GM19452 (cell line): ENCODE measurements at regions not wholly inside any gene's neighbourhood (a gene's known extent, or its start where the extent isn't known, plus 50 kb on each side); places are given as distances from the start of the nearest gene placed in this dataset.

Source experiments
- ATAC-seq: cut with Tn5 transposase; IDR thresholded peaks from one replicate; pipeline ENCODE4 v1.9.1; 2021; ENCODE audit not compliant: unreplicated experiment

DNA sequence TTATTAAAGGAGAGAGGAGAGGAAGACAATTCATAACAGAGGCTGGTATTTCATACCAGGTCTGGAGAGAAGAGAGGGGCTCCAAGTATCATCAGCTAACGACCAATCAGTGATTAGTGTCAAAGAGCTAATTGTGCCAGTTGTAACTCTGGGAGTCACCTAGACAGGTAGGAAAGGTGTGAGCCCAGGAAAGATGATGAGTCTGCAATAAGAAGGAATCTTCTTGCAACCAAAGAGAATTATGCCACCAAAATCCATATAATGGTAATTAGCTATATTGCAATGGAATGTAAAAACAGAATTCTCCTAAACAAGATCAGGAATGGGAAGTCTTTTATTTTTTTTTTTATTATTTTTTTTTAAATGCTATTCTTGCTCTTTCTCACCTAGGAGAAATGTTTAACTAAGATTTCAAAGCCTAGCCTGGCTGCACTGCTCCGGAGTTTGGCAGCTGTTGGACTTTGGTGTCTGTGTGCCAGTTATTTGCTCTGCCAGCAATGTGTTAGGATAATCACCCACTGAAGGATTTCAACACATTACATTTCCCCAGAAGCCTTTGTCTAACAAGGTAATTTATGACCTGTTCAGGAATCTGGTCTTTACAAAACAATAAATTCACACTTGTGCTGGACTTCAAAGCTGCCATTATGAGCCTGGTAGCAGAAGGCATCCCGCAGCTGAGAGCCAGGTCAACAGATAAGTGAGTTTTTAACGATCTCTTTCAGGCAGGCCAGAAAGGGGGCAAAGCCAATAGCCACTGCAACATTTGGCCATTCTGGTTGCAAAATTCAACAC is 89.4 kb downstream of the FOXB1 start:
- ATAC-seq: no peak

DNA sequence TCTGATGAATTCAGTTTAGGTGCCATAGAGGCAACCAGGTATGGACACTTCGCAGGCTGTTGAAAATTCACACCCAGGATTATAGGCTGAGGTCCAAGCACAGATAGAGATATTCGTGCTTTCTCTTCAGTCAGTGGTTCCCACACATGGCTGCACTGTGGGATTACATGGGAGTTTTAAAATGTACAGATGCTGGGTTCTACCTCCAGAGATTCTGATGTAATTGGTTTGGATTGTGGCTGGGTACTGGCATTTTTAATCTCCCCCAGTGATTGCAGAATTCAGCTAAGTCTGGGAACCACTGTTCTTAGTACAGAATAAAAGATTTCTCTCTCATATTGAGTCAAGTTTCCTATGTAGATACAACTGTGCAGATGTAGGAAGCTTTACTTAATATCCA is 91.6 kb downstream of the FOXB1 start:
- ATAC-seq: no peak

DNA sequence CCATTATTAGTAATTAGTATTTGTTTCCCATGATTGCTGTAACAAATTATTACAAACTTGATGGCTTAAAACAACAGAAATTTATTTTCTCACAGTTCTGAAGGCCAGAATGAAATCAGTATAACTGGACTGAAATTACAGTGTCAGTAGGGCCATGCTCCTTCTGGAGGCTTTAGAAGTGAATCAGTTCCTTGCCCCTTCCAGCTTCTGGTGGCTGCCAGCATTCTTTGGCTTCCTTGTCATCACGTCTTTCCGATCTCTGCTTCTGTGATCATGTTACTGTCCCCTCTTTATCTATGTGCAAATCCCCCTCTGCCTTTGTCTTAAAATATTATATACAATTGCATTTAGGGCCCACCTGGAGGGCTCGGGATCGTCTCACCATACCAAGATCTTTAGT is 92.0 kb downstream of the FOXB1 start:
- no peak for ATAC-seq

DNA sequence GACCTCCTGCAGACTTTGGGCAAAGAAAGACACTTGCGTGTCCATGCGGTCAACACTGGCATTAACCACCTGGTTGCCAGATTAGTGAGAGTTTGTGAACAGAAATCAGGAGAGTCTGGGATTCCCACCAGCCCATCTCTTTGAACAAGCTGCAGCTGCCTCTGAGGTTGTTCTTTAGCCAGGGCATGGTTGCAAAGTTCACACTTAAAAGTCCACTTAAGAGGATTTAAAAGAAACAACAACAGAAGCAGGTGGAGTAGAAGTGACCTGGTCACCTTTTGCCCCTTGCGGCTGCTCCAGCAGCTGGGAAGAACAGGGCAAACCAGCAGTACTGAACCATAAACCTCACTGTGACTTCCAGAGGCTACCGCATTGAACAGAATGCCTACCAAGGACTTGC is 97.3 kb downstream of the FOXB1 start:
- no peak for ATAC-seq

DNA sequence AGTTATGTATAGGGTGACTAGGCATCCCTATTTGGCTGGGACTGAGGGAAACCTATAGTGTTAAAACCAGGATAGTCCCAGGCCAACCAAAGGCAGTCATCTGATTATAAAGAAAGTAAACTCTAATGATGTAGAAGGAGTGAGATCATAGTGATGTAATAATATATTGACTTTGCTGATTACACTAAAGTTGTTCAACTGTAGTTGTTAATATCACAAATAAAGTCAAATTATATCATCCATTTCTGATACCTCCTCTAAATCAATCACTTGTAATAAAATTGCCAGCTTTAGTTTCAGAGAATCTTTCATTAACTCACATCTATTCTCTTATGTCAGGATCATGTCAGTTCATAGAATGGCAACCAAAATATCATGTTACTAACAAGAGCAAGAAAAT is 98.6 kb downstream of the FOXB1 start:
- no peak for ATAC-seq

DNA sequence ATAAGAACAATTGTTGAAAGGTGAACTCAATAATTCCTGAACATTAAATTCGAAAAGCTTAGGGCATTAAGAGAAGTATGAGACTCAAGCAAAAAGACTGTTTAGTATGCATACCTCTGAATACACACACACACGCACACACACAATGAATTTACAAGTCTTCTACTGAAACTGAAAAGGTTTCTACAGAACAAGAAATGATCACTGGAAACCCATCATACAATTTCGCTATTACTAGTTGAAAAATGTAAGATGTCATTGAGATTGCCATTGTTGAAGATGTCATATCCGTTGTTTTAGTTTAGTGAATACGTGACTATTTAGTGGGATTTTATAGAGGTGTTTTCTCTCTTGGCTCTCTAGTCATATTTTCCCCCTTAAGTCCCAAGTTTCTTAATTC is 106.8 kb downstream of the FOXB1 start:
- ATAC-seq: no peak

DNA sequence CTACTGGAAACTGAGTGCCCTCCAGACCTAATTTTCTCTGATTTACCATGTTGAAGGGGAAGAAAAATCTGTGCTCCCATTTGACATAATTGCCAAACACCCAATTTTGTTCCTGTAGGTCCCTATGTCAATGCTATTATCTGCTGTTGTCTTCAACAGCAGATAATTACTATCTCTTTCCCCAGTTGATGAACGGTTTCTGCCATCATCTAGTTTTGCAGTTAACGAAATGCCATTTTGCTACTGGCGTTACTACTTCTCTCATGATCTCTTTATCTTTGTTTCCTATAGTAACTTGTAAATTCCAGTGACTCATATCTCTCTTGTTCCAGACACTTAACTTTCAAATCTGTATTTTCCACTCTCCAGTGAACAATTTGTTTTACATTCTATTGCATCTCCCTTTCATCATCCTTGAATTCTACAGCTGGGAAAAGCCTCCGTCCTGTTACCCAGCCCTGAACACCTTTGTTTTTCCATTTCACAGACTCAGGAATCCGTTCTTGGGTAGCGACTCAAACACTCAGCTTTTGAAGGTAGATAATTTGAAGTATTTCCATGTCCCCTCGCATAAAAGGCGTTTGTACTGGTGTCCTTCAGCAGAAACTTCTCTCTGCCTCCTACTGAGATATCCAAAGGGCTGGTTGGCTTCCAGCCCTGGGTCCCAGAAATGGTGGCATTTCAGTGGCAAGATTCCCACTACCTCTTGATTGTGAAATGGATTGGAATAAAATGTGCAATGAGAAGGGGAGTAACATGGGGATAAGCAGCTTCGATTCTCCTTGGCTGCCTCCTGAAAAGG is 111.7 kb downstream of the FOXB1 start:
- ATAC-seq: no peak

DNA sequence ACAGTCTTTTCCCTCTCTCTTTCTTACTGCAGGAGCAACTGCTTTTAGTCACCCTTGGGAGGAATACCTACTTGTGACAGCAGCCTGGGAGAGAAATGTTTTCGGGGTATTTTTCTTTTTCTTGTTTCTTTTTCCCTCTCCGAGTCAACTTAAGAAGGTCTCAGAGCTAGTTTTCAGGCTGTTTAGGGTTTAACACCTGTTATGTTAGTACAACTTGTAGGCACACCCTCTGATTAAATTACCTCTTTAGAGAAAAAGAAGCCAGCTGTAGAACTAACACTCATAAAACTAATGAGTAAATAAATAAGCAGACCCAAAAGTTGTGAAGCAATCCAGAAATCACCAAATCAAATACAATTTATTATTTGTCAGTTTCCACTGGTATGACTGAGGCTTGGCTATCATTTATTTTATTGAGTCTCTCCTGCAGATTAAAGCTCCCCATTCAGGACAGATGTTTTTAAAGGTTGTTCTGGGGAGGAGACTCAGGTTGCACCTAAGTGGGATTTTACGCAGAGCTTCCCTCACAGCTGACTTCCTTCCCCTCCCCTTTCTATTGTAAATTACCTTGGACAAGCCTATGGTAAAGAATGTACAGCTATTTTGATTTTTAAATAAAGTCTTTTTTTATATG is 112.5 kb downstream of the FOXB1 start:
- ATAC-seq: no peak

DNA sequence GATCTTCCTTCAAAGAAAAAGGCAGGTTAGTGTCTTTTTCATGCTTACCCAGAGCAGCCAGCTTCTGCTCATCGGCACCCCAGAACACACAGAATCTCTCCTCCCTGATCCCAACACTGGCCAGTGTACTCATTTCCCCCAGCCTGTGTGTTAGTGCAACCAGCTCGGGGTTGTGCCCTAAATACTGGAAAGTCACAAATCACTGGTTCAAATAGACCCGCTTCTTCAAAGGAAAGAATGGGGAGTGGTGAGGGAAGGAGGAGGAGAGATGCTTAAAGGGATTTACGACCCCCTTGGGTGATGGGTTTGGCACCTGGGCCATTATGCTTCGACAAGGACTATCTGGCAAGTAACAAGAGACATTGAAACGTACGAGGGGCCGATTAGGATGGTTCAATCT is 114.0 kb downstream of the FOXB1 start:
- no peak for ATAC-seq

DNA sequence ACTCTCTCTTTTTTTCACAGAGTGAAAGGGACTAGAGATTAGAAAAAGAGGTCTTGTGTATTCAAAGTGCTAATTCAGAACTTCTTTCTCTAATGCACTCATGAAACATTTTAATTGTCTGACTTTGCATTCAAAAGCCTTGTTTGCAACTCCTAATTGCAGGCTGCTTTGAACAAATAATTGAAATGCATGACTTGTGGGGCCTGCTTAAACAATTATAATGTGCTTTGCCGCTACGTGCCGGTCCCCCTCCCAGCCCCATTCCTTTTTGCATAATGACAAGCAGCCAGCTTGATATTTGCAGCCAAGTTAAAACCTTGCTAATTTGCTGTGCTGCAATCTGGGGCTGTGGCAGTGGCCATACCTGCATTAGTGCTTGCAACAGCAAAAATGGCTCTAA is 114.5 kb downstream of the FOXB1 start:
- no peak for ATAC-seq

DNA sequence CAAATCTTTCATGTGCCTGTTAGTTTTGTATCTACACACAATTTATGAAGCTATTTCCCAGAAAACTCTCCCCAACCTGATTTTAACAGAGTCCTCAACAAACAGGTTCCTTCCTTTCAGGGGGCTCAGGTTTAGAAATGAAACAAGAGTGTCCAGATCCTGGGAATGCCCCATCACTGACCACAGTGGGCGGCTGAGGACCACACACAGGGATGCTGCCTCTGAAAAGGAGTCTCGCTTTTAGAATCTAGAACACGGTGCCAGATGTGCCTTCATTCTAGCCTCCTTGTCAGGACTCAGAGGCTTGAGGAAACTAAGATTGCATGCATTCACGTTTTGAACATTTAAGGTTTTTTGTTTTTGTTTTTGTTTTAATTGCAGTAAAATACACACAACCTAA is 115.0 kb downstream of the FOXB1 start:
- ATAC-seq: no peak

DNA sequence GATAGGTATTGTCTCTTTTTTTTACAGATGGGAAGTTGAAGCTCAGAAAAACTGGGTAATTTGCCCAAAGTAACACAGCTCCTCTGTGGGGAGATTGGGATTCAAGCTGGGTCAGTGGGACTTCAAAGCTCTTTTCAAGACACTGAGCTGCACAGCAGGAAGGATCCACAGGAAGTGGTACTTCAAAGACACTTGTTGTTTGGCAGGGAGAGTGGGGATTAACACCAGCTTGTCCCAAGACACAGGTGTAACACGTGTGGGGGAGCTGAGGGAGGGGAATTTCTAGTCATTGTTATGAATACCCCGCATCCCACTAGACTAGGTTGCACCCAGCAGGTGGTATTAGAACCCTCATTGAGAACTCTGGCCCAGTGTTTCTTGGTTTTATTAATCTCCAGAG is 116.0 kb downstream of the FOXB1 start:
- no peak for ATAC-seq

DNA sequence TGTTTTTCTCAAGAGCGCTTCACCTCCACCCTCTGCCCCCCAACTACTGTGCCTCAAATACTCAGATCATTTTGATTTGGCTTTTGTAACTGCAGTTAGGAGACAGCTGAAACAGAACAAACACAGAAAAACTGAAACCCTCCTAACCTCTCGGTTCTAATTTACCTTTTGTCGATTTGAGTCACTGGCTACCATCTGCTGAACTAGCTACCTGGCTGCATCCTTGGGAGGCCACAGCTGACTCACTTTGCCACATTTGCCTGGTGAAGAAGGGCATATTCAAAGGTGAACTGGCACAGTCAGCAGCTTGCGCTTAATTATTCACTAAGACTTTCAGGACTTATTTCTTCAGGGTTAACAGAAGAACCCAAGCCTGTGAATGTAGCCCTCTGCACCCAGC is 117.7 kb downstream of the FOXB1 start:
- no peak for ATAC-seq

DNA sequence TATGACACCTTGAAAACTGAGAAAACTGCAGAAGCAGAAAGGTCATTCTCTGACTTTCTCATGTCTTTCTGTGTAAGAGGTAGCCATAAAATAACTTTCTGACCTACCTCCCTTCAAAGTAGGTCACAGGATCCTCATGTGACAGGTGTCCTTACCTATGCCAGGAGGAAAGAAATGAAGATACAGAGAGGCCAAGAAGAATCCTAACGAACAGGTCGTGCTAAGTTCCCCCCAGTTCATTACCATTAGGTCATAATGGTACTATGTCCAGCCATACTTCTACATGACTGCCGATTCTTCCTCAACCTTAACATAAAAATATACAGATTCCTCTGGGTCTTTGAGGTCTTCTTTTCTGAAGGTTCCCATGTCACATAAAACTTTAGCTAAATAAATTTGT is 118.6 kb downstream of the FOXB1 start:
- ATAC-seq: no peak

DNA sequence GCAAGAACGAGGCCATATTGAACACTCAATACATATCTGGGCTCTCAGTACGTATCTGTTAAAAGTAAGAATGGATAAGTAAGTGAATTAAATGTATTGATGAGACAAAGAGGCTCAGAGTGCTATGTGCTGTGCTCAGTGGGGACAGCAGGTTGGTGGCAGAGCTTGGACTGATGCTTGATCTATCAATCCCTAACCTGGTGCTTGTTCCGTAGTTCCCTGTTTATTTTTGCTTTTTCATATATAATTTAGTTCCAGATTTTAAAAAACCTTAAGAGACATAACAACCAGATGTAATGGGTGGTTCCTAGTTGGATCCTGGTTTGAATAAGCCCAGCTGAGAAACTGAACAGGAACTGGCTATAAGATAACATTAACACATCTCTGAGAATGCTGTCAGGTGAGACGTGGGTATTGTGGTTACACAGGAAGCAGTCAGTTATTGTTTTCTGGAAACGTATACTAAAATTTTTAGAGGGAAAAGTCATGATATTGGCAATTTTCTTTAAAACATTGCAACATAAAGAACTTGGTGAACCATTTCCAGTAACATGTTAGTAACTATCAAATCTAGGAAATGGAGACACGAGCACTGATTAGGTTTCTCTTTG is 120.5 kb downstream of the FOXB1 start:
- ATAC-seq: no peak

DNA sequence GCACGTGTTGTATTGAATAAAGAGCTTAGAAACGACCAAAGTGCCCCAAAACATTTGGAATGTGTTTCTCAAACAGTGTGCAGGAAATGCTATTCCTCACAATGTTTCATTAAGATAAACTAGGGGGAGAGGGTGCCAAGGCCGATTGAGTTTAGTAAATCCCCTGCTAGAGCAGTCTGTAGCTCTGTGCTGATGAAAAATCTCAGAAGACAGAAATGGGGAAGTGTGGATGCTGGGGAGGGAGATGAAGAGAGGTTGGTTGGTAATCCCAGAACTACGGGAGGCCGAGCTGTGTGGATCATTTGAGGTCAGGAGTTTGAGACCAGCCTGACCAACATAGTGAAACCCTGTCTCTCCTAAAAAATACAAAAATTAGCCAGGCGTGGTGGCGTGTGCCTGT is 121.2 kb downstream of the FOXB1 start:
- no peak for ATAC-seq

DNA sequence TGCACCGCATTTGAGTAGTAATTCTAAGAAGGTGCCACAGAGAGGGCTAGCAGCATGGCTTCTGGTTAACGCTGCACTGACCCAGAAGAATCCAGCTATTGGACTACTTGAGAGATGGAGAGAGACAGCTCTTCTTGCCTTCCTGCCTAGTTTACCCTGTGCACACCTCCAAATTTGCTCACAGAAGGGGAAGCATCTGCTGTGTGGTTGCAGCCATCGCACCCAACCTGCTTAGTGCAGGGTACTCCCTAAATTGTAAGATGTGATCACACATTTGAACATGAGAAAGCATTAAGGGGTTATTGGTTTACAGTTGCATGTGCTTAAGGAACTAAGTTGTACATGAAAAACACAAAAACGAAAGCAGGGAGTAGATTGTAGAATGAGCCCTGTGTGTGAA is 122.1 kb downstream of the FOXB1 start:
- no peak for ATAC-seq

DNA sequence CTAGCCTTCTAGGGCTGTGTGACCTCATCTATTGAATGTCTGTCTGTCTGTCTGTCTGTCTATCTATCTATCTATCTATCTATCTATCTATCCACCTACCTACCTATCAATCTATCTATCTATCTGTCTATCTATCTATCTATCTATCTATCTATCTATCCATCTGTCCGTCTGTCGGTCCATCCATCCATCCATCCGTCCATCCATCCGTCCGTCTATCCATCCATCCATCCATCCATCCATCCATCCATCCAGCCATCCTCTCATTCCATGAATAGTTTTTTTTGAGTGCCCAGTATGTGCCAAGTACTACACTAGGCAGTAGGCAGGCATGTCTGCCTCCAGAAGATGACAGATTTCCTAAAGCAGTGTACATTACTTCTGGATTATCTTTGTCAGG is 122.5 kb downstream of the FOXB1 start:
- no peak for ATAC-seq

DNA sequence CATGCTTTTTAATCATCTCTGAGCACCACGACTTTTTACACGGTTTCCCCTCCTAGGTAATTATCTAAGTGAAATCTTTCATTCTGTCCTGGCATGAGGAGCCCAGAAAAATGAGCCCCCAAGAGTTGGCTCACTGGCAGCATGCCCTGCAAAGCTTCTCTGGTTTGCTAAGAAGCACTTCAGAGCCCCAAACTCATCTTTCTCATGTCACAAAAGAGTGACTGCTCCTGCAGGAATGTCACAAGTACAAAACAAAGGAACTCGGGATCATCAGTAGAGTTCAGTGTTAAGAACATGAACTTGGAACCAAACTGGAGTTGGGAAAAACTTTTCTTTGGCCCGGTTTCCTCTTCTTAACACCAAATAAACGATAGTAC is 123.9 kb downstream of the FOXB1 start:
- no peak for ATAC-seq

DNA sequence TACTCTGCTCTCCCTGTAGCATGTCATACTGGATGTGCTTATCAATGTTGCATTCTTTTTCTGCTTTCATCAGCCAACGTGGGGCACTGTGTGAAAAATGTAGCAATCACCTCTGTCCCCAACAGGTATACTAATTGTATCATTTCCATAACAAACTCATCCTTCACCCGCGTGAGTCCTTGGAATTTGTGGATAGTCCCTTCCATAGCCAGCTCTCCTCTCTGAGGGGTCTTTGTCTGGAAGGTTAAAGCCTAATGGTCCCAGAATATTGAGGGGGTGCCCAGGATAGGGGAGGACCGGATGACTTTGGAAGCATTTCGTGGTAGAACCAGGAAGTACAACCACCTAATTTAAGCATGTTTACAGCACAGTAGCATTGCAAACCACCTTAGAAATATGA is 124.6 kb downstream of the FOXB1 start:
- no peak for ATAC-seq

DNA sequence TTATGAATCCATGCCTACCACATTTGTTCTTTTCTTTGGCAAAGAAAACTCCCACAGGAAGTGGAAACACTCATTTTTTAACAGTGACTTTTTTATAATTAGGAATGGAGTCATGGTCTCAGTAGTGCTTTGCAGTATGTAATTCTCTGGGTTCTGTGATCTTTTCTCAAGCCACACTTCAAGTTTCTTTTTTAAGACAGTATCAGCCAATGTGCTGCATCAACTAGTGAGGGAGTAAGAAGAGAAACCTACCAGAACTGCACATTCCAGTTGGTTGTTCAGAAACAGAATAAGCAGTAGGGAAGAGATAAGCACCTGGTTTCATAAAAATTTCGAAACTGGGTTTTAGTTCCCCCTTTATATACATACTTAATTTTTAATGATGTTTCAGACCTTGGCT is 126.3 kb downstream of the FOXB1 start:
- no peak for ATAC-seq

DNA sequence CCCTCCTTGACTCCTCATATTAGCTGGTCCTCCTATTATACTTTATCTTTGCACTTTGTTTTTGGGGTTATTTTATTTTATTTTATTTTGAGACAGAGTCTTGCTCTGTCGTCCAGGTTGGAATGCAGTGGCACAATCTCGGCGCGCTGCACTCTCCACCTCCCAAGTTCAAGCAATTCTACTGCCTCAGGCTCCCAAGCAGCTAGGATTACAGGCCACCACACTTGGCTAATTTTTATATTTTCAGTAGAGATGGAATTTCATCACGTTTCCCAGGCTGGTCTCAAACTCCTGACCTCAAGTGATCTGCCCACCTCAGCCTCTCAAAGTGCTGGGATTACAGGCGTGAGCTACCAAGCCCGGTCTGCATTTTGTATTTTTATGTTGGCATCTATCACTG is 126.7 kb downstream of the FOXB1 start:
- ATAC-seq: no peak
